A172 (cell line): ENCODE measurements at regions not wholly inside any gene's neighbourhood (a gene's known extent, or its start where the extent isn't known, plus 50 kb on each side); places are given as distances from the start of the nearest gene placed in this dataset.

ENCODE experiments used
- DNase-seq: peaks from one replicate; pipeline ENCODE4 v3.0.0-alpha.2; 2015; ENCODE audit warnings: low spot score

GRCh38 chr3:168248383-168249204 is 152.9 kb upstream of the GOLIM4 start:
- DNase-seq: peak; percentile 19

- DNase-seq: no peak
Observed at GRCh38 chr3:168241156-168241555, 145.4 kb upstream of the GOLIM4 start.

DNA sequence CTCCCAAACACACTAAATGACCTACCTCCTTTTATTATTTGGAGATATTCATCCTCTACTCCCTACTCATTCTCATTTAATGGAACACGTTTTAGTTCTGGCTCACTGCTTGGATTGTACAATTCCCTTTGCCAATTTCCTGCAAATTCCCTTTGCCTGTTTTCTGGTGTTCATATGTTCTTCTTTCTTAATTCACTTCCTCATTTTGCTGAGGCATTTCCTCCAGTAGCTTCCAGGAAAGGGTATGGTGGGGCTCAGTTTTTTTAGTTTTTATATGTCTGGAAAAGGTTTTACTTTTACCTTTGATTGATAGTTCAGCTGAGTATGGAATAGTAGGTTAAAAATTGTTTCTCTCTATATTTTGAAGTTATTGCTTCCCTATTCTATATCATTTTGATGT is 143.6 kb upstream of the GOLIM4 start:
- no peak for DNase-seq

GRCh38 chr3:168233001-168233400 is 137.3 kb upstream of the GOLIM4 start:
- DNase-seq: no peak

DNA sequence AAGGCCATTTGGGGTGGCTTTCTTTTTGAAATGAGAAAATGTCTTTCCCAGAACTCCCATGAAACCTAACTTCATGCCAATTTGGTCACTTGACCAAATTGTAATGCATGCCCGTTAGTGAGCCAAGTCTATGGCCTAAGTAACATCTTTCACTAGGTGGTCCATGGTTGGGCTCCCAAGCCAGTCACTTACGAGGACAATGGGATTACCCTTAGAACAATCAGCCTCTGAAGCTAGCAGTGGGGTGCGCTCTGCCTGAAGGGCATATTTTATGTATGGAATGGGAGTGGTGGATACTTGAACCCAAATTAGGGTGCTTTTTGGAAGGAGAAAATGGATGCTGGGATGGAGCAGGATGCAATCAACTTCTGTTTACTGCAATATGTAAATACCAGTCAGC is 127.4 kb upstream of the GOLIM4 start:
- DNase-seq: no peak

DNA sequence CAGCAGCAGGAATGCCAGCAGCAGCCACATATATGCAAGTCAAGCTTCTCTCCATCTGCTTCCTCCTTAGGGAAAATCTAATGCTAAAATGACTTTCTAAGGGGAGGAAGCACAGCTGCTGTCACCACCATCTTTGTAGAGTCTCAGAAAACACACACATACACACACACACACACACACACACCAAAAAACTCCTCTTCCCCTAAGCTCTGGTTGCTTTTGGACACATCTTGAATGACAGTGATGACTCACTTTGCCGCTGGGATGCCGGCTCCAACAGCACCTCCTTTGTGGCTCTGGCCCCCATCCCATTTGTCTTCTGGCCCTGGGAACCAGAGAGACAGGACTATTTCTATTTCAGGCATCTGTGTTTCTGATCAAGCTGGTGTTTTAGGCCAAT is 124.8 kb upstream of the GOLIM4 start:
- DNase-seq: peak; percentile 43

DNA sequence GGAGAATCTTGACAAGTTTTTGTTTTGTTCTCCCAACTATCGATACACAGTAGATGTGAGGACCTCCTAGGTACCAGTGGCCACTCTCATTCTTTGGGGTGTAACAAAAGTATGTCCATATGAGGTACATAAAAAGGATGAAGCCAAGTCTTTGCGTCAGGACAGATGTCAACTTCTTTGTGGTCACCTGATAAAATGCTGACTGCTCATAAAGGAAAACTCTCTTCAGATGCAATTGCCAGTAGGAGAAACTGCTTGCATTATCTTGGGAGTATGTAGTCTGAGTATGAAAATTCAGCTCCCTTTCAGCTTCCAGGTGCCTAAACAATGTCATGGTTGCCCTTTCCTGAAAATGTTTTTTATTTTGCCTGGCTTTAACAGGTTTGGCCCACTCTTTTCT is 123.8 kb upstream of the GOLIM4 start:
- DNase-seq: no peak

DNA sequence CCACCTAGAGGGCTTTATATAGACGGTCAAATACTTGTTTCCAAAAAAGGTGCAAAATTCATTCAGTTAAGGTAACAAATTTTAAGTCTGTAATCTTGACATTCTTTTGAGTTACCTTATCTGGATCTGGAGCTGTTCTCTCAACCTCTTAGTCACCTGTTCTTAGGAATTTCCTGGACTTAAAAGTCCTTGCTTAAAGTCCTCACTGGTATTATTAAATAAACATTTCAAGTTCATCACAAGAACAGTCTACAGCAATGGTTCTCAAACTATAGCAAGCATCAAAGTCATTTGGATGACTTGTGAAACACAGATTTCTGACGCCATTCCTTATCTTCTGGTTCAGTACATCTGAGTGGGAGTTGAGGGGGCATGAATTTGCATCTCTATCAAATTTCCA is 122.9 kb upstream of the GOLIM4 start:
- DNase-seq: no peak

GRCh38 chr3:168216851-168217250 is 121.1 kb upstream of the GOLIM4 start:
- DNase-seq: no peak

- DNase-seq: peak; percentile 30
Observed at GRCh38 chr3:168213920-168214319, 118.2 kb upstream of the GOLIM4 start.

- DNase-seq: no peak
Observed at GRCh38 chr3:168212664-168213285, 117.1 kb upstream of the GOLIM4 start.

- DNase-seq: no peak
Observed at GRCh38 chr3:168205451-168205850, 109.7 kb upstream of the GOLIM4 start.

GRCh38 chr3:168197162-168197561 is 101.4 kb upstream of the GOLIM4 start:
- no peak for DNase-seq

GRCh38 chr3:168191856-168192255 is 96.1 kb upstream of the GOLIM4 start:
- DNase-seq: no peak

GRCh38 chr3:168187233-168187632 is 91.5 kb upstream of the GOLIM4 start:
- no peak for DNase-seq

DNA sequence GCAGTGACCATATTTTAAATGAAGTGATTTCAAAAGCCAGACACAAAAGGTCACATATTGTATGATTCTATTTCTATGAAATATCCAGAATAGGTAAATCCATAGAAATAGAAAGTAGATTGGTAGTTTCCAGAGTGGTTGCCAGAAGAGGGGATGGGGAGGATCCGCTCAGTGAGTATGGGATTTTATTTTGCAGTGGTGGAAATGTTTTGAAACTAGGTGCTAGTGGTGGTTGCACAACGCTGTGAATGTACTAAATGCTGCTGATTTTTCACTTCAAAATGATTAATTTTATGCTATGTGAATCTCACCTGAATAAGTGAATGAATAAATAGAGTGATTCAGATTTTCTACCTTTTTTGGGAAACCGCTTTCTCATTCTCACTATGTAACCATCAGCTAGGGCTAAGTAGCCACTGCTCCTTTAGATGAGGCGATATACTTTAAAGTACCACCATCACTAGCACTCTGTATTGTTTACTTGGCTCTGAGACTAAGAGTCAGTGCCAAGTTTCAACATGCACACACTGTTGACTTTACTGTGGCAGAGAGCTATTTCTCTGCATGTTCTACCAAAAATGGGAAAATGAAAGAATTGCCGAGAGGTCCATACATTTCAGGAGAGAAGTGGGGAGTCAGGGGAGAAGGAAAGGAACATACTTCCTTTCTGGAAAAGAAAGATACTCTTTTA is 90.7 kb upstream of the GOLIM4 start:
- no peak for DNase-seq

GRCh38 chr3:168183774-168184173 is 88.0 kb upstream of the GOLIM4 start:
- no peak for DNase-seq

DNA sequence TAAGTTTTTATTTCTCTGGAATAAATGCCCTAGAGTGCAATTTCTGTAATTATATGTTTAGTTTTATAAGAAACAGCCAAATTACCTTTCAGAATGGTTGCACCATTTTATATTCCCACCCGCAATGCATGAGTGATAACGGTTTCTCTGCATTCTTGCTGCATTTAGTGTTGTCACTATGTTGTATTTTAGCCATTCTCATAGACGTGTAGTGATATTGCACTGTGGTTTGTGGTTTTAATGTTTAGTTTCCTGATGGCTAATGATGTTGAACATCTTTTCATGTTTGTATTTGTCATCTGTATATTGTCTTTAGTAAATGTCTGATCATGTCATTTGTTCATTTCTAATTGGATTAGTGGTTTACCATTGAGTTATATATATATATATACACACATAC is 73.0 kb upstream of the GOLIM4 start:
- DNase-seq: no peak

- peak; percentile 64 for DNase-seq
Observed at GRCh38 chr3:168165390-168166269, 69.9 kb upstream of the GOLIM4 start.

GRCh38 chr3:168162172-168162571 is 66.4 kb upstream of the GOLIM4 start:
- peak; percentile 8 for DNase-seq

DNA sequence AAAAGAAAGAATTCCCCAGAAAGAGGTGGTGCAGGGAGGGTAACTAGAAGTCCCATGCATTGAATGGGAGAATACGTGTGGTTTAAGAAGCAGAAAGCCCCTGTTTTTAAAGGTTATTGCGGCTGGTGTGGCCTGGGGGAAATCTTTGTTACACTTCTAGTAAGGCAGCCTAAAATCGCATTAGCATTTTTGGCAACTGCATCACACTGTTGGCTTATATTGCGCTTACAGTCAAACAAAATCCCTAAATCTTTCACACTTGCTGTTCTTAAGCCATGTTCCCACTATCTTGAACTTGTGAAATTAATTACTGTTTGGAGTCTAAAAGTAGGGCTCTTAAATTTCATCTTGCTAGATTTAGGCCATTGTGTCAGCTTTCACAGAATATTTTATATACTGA is 66.0 kb upstream of the GOLIM4 start:
- DNase-seq: no peak

- no peak for DNase-seq
Observed at GRCh38 chr3:168157903-168158302, 62.2 kb upstream of the GOLIM4 start.
